OCI-LY7 (cell line): ENCODE measurements at regions not wholly inside any gene's neighbourhood (a gene's known extent, or its start where the extent isn't known, plus 50 kb on each side); places are given as distances from the start of the nearest gene placed in this dataset.

Experiments
- EZH2phosphoT487 ChIP-seq: fragments of 200-600 bp; sonication (generic); IDR thresholded peaks from 2 replicates; pipeline ENCODE4 v1.6.1; 2018; ENCODE audit warnings: low read depth, borderline replicate concordance, mild to moderate bottlenecking, mixed run types, antibody characterized with exemption, low read length, moderate library complexity, mixed read lengths
- TF ChIP-seq, protein P1 (sequence below): fragments of 200-600 bp; sonication (generic); conservative IDR thresholded peaks from 2 replicates; pipeline ENCODE4 v1.5.1; 2014; ENCODE audit warnings: mild to moderate bottlenecking, antibody characterized with exemption, low read length, moderate library complexity, mixed read lengths

DNA sequence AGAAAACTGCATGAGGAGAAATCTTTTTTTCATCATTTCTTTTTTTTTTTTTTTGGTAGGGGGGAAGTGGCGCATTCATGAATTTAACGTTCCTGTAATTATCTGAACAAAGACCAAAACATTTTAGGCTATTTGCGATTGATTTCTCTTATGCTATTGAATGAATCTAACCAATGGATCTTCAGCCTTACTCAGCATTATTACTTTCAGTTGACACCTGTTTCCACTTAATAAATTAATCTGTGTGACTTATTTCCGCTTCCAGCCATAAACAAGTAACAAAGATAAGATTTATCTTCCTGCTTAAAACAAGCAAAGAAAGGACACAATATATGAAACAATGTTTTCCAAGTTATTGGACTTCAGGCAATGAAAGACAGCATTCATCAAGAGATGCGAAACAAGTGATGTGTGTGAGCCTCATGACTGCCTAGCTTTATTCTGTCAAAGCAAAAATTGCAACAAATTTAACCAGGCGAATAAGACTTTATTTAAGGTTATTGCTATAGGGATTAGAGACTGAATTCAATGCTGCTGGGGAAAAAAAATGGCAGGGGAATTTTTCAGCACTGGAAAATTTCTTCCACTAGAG, 1026.9 kb downstream of the LRFN5 start:
- TF ChIP-seq, protein P1, sequence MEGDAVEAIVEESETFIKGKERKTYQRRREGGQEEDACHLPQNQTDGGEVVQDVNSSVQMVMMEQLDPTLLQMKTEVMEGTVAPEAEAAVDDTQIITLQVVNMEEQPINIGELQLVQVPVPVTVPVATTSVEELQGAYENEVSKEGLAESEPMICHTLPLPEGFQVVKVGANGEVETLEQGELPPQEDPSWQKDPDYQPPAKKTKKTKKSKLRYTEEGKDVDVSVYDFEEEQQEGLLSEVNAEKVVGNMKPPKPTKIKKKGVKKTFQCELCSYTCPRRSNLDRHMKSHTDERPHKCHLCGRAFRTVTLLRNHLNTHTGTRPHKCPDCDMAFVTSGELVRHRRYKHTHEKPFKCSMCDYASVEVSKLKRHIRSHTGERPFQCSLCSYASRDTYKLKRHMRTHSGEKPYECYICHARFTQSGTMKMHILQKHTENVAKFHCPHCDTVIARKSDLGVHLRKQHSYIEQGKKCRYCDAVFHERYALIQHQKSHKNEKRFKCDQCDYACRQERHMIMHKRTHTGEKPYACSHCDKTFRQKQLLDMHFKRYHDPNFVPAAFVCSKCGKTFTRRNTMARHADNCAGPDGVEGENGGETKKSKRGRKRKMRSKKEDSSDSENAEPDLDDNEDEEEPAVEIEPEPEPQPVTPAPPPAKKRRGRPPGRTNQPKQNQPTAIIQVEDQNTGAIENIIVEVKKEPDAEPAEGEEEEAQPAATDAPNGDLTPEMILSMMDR = no peak
- TF ChIP-seq EZH2phosphoT487 = no peak
